Stimulated activated naive CD4-positive, alpha-beta T cell treated with Interleukin-2 at 50 U/mL for 16 hours (primary cell): ENCODE measurements at regions not wholly inside any gene's neighbourhood (a gene's known extent, or its start where the extent isn't known, plus 50 kb on each side); places are given as distances from the start of the nearest gene placed in this dataset.
"Not testable (repeated sequence)": the region's sequence is repeated elsewhere in the genome, so short reads cannot be mapped to it uniquely, and the experiment has no call there.

Source experiments
- DNase-seq: peaks from one replicate; lab custom pipeline; 2025; lab: John Stamatoyannopoulos, UW

- DNase-seq, result no peak
Observed at GRCh38 chr21:17679002-17679600, 66.4 kb upstream of the BTG3 start.

- not testable (repeated sequence) for DNase-seq
Observed at GRCh38 chr21:17676930-17677329, 64.2 kb upstream of the BTG3 start.

- DNase-seq, result no peak
Observed at GRCh38 chr21:17674106-17674505, 61.4 kb upstream of the BTG3 start.

GRCh38 chr21:17673261-17674020, 60.7 kb upstream of the BTG3 start:
- DNase-seq, result no peak

GRCh38 chr21:17671733-17672132, 59.0 kb upstream of the BTG3 start:
- no peak for DNase-seq

- DNase-seq, result no peak
Observed at GRCh38 chr21:17668479-17669140, 55.9 kb upstream of the BTG3 start.

GRCh38 chr21:17667256-17667655, 54.6 kb upstream of the BTG3 start:
- DNase-seq, result no peak
